ENCODE measurements at regions not wholly inside any gene's neighbourhood (a gene's known extent, or its start where the extent isn't known, plus 50 kb on each side); places are given as distances from the start of the nearest gene placed in this dataset.

GRCh38 chr1:29896300-29896699 lies 660.0 kb downstream of the PTPRU start:
- DNase-seq, result no peak
- in situ Hi-C loops (cut with HindIII; ENCODE audit: low pct_ligation_motif_present, low sequenced_read_pairs), result no loop called here
- Histone ChIP-seq H3K27ac (no peak overlapping the region), H3K36me3 (replicated peaks) (no peaks in the 10 kb centered on the region), H3K4me3 (ENCODE audit: low read depth, low read length) (no peak overlapping the region), H3K27me3 (replicated peaks) (no peaks in the 10 kb centered on the region)
- TF ChIP-seq CTCF (IDR thresholded peaks at IDR 0.05; ENCODE audit: low read depth, low read length, missing control alignments), result no peak

- in situ Hi-C loops (cut with HindIII; ENCODE audit: low pct_ligation_motif_present, low sequenced_read_pairs), result no loop called here
- H3K27ac ChIP-seq, result no peak overlapping the region
- H3K4me3 ChIP-seq (ENCODE audit: low read depth, low read length), result no peak overlapping the region
- no peaks in the 10 kb centered on the region for H3K27me3 ChIP-seq (replicated peaks)
- DNase-seq, result no peak
- TF ChIP-seq CTCF (IDR thresholded peaks at IDR 0.05; ENCODE audit: low read depth, low read length, missing control alignments), result no peak
- H3K36me3 ChIP-seq (replicated peaks), result no peaks in the 10 kb centered on the region
Observed at GRCh38 chr1:29895201-29895600, 658.9 kb downstream of the PTPRU start.

- Histone ChIP-seq H3K36me3 (replicated peaks) (no peaks in the 10 kb centered on the region), H3K27ac (no peak overlapping the region), H3K27me3 (replicated peaks) (no peaks in the 10 kb centered on the region), H3K4me3 (ENCODE audit: low read depth, low read length) (no peak overlapping the region)
- in situ Hi-C loops (cut with HindIII; ENCODE audit: low pct_ligation_motif_present, low sequenced_read_pairs), result no loop called here
- no peak for TF ChIP-seq CTCF (IDR thresholded peaks at IDR 0.05; ENCODE audit: low read depth, low read length, missing control alignments)
- no peak for DNase-seq
Observed at GRCh38 chr1:29894311-29894710, 658.0 kb downstream of the PTPRU start.

- Histone ChIP-seq H3K27me3 (replicated peaks) (no peaks in the 10 kb centered on the region), H3K27ac (no peak overlapping the region), H3K4me3 (ENCODE audit: low read depth, low read length) (no peak overlapping the region), H3K36me3 (replicated peaks) (no peaks in the 10 kb centered on the region)
- no peak for DNase-seq
- in situ Hi-C loops (cut with HindIII; ENCODE audit: low pct_ligation_motif_present, low sequenced_read_pairs), result no loop called here
- TF ChIP-seq CTCF (IDR thresholded peaks at IDR 0.05; ENCODE audit: low read depth, low read length, missing control alignments), result no peak
Observed at GRCh38 chr1:29893806-29894205, 657.5 kb downstream of the PTPRU start.

- Histone ChIP-seq H3K27ac (no peak overlapping the region), H3K4me3 (ENCODE audit: low read depth, low read length) (no peak overlapping the region), H3K27me3 (replicated peaks) (no peaks in the 10 kb centered on the region), H3K36me3 (replicated peaks) (no peaks in the 10 kb centered on the region)
- no peak for DNase-seq
- in situ Hi-C loops (cut with HindIII; ENCODE audit: low pct_ligation_motif_present, low sequenced_read_pairs), result no loop called here
- no peak for TF ChIP-seq CTCF (IDR thresholded peaks at IDR 0.05; ENCODE audit: low read depth, low read length, missing control alignments)
Observed at GRCh38 chr1:29893046-29893723, 656.9 kb downstream of the PTPRU start.

GRCh38 chr1:29892247-29892646 lies 655.9 kb downstream of the PTPRU start:
- Histone ChIP-seq H3K4me3 (ENCODE audit: low read depth, low read length) (no peak overlapping the region), H3K36me3 (replicated peaks) (no peaks in the 10 kb centered on the region), H3K27me3 (replicated peaks) (no peaks in the 10 kb centered on the region), H3K27ac (no peak overlapping the region)
- TF ChIP-seq CTCF (IDR thresholded peaks at IDR 0.05; ENCODE audit: low read depth, low read length, missing control alignments), result no peak
- DNase-seq, result no peak
- in situ Hi-C loops (cut with HindIII; ENCODE audit: low pct_ligation_motif_present, low sequenced_read_pairs), result no loop called here
